ENCODE measurements at regions not wholly inside any gene's neighbourhood (a gene's known extent, or its start where the extent isn't known, plus 50 kb on each side); places are given as distances from the start of the nearest gene placed in this dataset.

- no peaks in the 10 kb centered on the region for H3K9me3 ChIP-seq
- H3K36me3 ChIP-seq: no peaks in the 10 kb centered on the region
- peaks cover 7 to 10% of the 10 kb centered on the region in 2 donors for H3K4me1 ChIP-seq (ENCODE audit: control insufficient read depth in 1 of 2, low read depth in 2 of 2)
- ATAC-seq (ENCODE audit: insufficient number of reproducible peaks, low FRiP score, low read depth) (no peak), DNase-seq (ENCODE audit: low spot score) (no peak)
- TF ChIP-seq CTCF (IDR thresholded peaks at IDR 0.05): no peak
- no peak overlapping the region for H3K4me3 ChIP-seq
- H3K27me3 ChIP-seq (replicated peaks; ENCODE audit: insufficient read depth): no peaks in the 10 kb centered on the region
- H3K27ac ChIP-seq: no peak overlapping the region
Measured at GRCh38 chr1:42037161-42037560, 116.0 kb upstream of the GUCA2B start.

GRCh38 chr1:42035830-42036604, 117.2 kb upstream of the GUCA2B start:
- ATAC-seq (ENCODE audit: insufficient number of reproducible peaks, low FRiP score, low read depth) (peak; percentile 90), DNase-seq (ENCODE audit: low spot score) (peak; percentile 81)
- peak overlapping the region in 1 of 2 donors; percentile 36 for H3K27ac ChIP-seq
- no peak for TF ChIP-seq CTCF (IDR thresholded peaks at IDR 0.05)
- no peaks in the 10 kb centered on the region for H3K9me3 ChIP-seq
- peak overlapping the region; percentile 84 for H3K4me3 ChIP-seq
- H3K36me3 ChIP-seq: no peaks in the 10 kb centered on the region
- peaks cover 7 to 10% of the 10 kb centered on the region in 2 donors for H3K4me1 ChIP-seq (ENCODE audit: control insufficient read depth in 1 of 2, low read depth in 2 of 2)
- H3K27me3 ChIP-seq (replicated peaks; ENCODE audit: insufficient read depth): no peaks in the 10 kb centered on the region

GRCh38 chr1:42035205-42035829, 116.6 kb upstream of the HIVEP3 start:
- Histone ChIP-seq H3K9me3 (no peaks in the 10 kb centered on the region), H3K27me3 (replicated peaks; ENCODE audit: insufficient read depth) (no peaks in the 10 kb centered on the region), H3K27ac (peak overlapping the region; percentile 22 to 53), H3K4me3 (peak overlapping the region; percentile 84), H3K36me3 (no peaks in the 10 kb centered on the region), H3K4me1 (ENCODE audit: control insufficient read depth in 1 of 2, low read depth in 2 of 2) (peaks cover 7 to 10% of the 10 kb centered on the region in 2 donors)
- ATAC-seq (ENCODE audit: insufficient number of reproducible peaks, low FRiP score, low read depth): peak; percentile 64
- DNase-seq (ENCODE audit: low spot score): no peak
- peak; percentile 22 for TF ChIP-seq CTCF (IDR thresholded peaks at IDR 0.05)

- H3K36me3 ChIP-seq: no peaks in the 10 kb centered on the region
- no peak for TF ChIP-seq CTCF (IDR thresholded peaks at IDR 0.05)
- no peaks in the 10 kb centered on the region for H3K9me3 ChIP-seq
- no peaks in the 10 kb centered on the region for H3K27me3 ChIP-seq (replicated peaks; ENCODE audit: insufficient read depth)
- no peak for ATAC-seq (ENCODE audit: insufficient number of reproducible peaks, low FRiP score, low read depth)
- no peak for DNase-seq (ENCODE audit: low spot score)
- peaks cover 7 to 10% of the 10 kb centered on the region in 2 donors for H3K4me1 ChIP-seq (ENCODE audit: control insufficient read depth in 1 of 2, low read depth in 2 of 2)
- peak overlapping the region; percentile 84 for H3K4me3 ChIP-seq
- no peak overlapping the region for H3K27ac ChIP-seq
Measured at GRCh38 chr1:42034426-42034825, 115.7 kb upstream of the HIVEP3 start.

GRCh38 chr1:42033629-42034028, 114.9 kb upstream of the HIVEP3 start:
- Histone ChIP-seq H3K36me3 (no peaks in the 10 kb centered on the region), H3K4me1 (ENCODE audit: control insufficient read depth in 1 of 2, low read depth in 2 of 2) (peaks cover 7 to 10% of the 10 kb centered on the region in 2 donors), H3K27ac (no peak overlapping the region), H3K4me3 (no peak overlapping the region), H3K9me3 (no peaks in the 10 kb centered on the region), H3K27me3 (replicated peaks; ENCODE audit: insufficient read depth) (no peaks in the 10 kb centered on the region)
- no peak for TF ChIP-seq CTCF (IDR thresholded peaks at IDR 0.05)
- DNase-seq (ENCODE audit: low spot score) (no peak), ATAC-seq (ENCODE audit: insufficient number of reproducible peaks, low FRiP score, low read depth) (no peak)
